ENCODE measurements at regions not wholly inside any gene's neighbourhood (a gene's known extent, or its start where the extent isn't known, plus 50 kb on each side); places are given as distances from the start of the nearest gene placed in this dataset.
"Not testable (repeated sequence)": the region's sequence is repeated elsewhere in the genome, so short reads cannot be mapped to it uniquely, and the experiment has no call there.

- not testable (repeated sequence) for H3K27me3 ChIP-seq (replicated peaks); H3K36me3 ChIP-seq (replicated peaks); DNase-seq; H3K4me3 ChIP-seq (ENCODE audit: low read depth, low read length); H3K27ac ChIP-seq
- in situ Hi-C loops (cut with HindIII; ENCODE audit: low pct_ligation_motif_present, low sequenced_read_pairs) = loop anchor here (25.0 kb wide), 2 partner anchors 150 to 350 kb away; partner anchors contain the start of gene ITPRID2
Observed at GRCh38 chr2:181737302-181737701, 57.0 kb upstream of the NEUROD1 start.

- H3K4me3 ChIP-seq (ENCODE audit: low read depth, low read length) = no peak overlapping the region
- H3K36me3 ChIP-seq (replicated peaks) = no peaks in the 10 kb centered on the region
- peak; percentile 50 for TF ChIP-seq CTCF (IDR thresholded peaks at IDR 0.05; ENCODE audit: low read depth, low read length, missing control alignments)
- no peak overlapping the region for H3K27ac ChIP-seq
- peak; percentile 5 for DNase-seq
- in situ Hi-C loops (cut with HindIII; ENCODE audit: low pct_ligation_motif_present, low sequenced_read_pairs) = loop anchor here (25.0 kb wide), 2 partner anchors 149 to 349 kb away; partner anchors contain the start of gene ITPRID2
- H3K27me3 ChIP-seq (replicated peaks) = no peaks in the 10 kb centered on the region
Observed at GRCh38 chr2:181738074-181738473, 57.8 kb upstream of the NEUROD1 start.

- Histone ChIP-seq H3K27ac (no peak overlapping the region), H3K36me3 (replicated peaks) (no peaks in the 10 kb centered on the region), H3K4me3 (ENCODE audit: low read depth, low read length) (no peak overlapping the region), H3K27me3 (replicated peaks) (no peaks in the 10 kb centered on the region)
- in situ Hi-C loops (cut with HindIII; ENCODE audit: low pct_ligation_motif_present, low sequenced_read_pairs) = loop anchor here (25.0 kb wide), 2 partner anchors 149 to 349 kb away; partner anchors contain the start of gene ITPRID2
- no peak for TF ChIP-seq CTCF (IDR thresholded peaks at IDR 0.05; ENCODE audit: low read depth, low read length, missing control alignments)
- DNase-seq = no peak
Observed at GRCh38 chr2:181738563-181738962, 58.2 kb upstream of the NEUROD1 start.

GRCh38 chr2:181741756-181742155, 61.4 kb upstream of the NEUROD1 start:
- H3K27ac ChIP-seq = no peak overlapping the region

GRCh38 chr2:181742361-181742760, 62.0 kb upstream of the NEUROD1 start:
- H3K36me3 ChIP-seq (replicated peaks) = no peaks in the 10 kb centered on the region
- no peaks in the 10 kb centered on the region for H3K27me3 ChIP-seq (replicated peaks)
- H3K27ac ChIP-seq = no peak overlapping the region
- H3K4me3 ChIP-seq (ENCODE audit: low read depth, low read length) = no peak overlapping the region
- no peak for DNase-seq
- no peak for TF ChIP-seq CTCF (IDR thresholded peaks at IDR 0.05; ENCODE audit: low read depth, low read length, missing control alignments)
- in situ Hi-C loops (cut with HindIII; ENCODE audit: low pct_ligation_motif_present, low sequenced_read_pairs) = loop anchor here (25.0 kb wide), 2 partner anchors 145 to 345 kb away; partner anchors contain the start of gene ITPRID2

More at GRCh38 chr2:181741756-181742155, 61.4 kb upstream of the NEUROD1 start:
- no peak for DNase-seq
- TF ChIP-seq CTCF (IDR thresholded peaks at IDR 0.05; ENCODE audit: low read depth, low read length, missing control alignments) = no peak
- no peaks in the 10 kb centered on the region for H3K27me3 ChIP-seq (replicated peaks)
- no peak overlapping the region for H3K4me3 ChIP-seq (ENCODE audit: low read depth, low read length)
- in situ Hi-C loops (cut with HindIII; ENCODE audit: low pct_ligation_motif_present, low sequenced_read_pairs) = loop anchor here (25.0 kb wide), 2 partner anchors 146 to 346 kb away; partner anchors contain the start of gene ITPRID2
- no peaks in the 10 kb centered on the region for H3K36me3 ChIP-seq (replicated peaks)

- peak; percentile 55 for TF ChIP-seq CTCF (IDR thresholded peaks at IDR 0.05; ENCODE audit: low read depth, low read length, missing control alignments)
- in situ Hi-C loops (cut with HindIII; ENCODE audit: low pct_ligation_motif_present, low sequenced_read_pairs) = loop anchor here (25.0 kb wide), 2 partner anchors 144 to 344 kb away; partner anchors contain the start of gene ITPRID2
- Histone ChIP-seq H3K36me3 (replicated peaks) (no peaks in the 10 kb centered on the region), H3K27me3 (replicated peaks) (no peaks in the 10 kb centered on the region), H3K27ac (no peak overlapping the region), H3K4me3 (ENCODE audit: low read depth, low read length) (no peak overlapping the region)
- peak; percentile 50 for DNase-seq
Observed at GRCh38 chr2:181742922-181743722, 62.8 kb upstream of the NEUROD1 start.
